ENCODE measurements at regions not wholly inside any gene's neighbourhood (a gene's known extent, or its start where the extent isn't known, plus 50 kb on each side); places are given as distances from the start of the nearest gene placed in this dataset.

GRCh38 chr15:38721568-38721945, 156.9 kb upstream of the RASGRP1 start:
- TF ChIP-seq CTCF (IDR thresholded peaks at IDR 0.05; ENCODE audit: low read depth, low read length, poor library complexity, severe bottlenecking) (no peak), EZH2phosphoT487 (IDR thresholded peaks at IDR 0.05; ENCODE audit: borderline replicate concordance, low read length) (no peak)
